HEK293 (cell line): ENCODE measurements at regions not wholly inside any gene's neighbourhood (a gene's known extent, or its start where the extent isn't known, plus 50 kb on each side); places are given as distances from the start of the nearest gene placed in this dataset.

Source experiments
- CTCF ChIA-PET: fragments of 350-600 bp; formaldehyde crosslinking; extraction: SDS; loops from one replicate; lab custom pipeline; 2021; ENCODE audit warnings: antibody characterized with exemption; lab: Yijun Ruan, JAX
- POLR2A ChIA-PET: fragments of 300-600 bp; formaldehyde crosslinking; extraction: SDS; loops from one replicate; lab custom pipeline; 2020; ENCODE audit warnings: antibody characterized with exemption, inconsistent platforms; lab: Yijun Ruan, JAX
- H3K27ac ChIP-seq: fragments of 200-500 bp; sonication (Bioruptor generic); 2 replicates; pipeline ENCODE4 v1.5.1; 2014; ENCODE audit warnings: low read depth, low read length, control low read depth, inconsistent platforms; ENCODE audit errors: extremely low read depth
- H3K36me3 ChIP-seq, 2 experiments: fragments of 200-500 bp in 1 of 2; sonication (Bioruptor generic) in 1 of 2; 1 replicate in 1 of 2; 2 replicates in 1 of 2; pipeline ENCODE4 v1.5.1; 2014 to 2017; ENCODE audit warnings: inconsistent platforms in 2 of 2, low read length in 2 of 2; ENCODE audit not compliant: control insufficient read depth in 2 of 2, insufficient read depth in 1 of 2
- H3K4me1 ChIP-seq: fragments of 200-500 bp; sonication (Bioruptor generic); 2 replicates; pipeline ENCODE4 v1.5.1; 2014; ENCODE audit warnings: mild to moderate bottlenecking, low read length, inconsistent platforms; ENCODE audit not compliant: control insufficient read depth, insufficient read depth
- H3K4me3 ChIP-seq: 2 replicates; pipeline ENCODE4 v1.5.1; 2011; ENCODE audit warnings: low read depth, mild to moderate bottlenecking, control low read depth, low read length, moderate library complexity
- H3K9me3 ChIP-seq: fragments of 200-500 bp; sonication (Bioruptor generic); 2 replicates; pipeline ENCODE4 v1.5.1; 2014; ENCODE audit warnings: low read depth, low read length, inconsistent platforms; ENCODE audit not compliant: control insufficient read depth, insufficient read depth
- GFI1B ChIP-seq: fragments of 450-650 bp; formaldehyde crosslinking; IDR thresholded peaks from 2 replicates; pipeline ENCODE4 v1.5.1; 2016; ENCODE audit warnings: missing biosample characterization, missing genetic modification characterization
- HOXA7 ChIP-seq: sonication (generic); formaldehyde crosslinking; IDR thresholded peaks from 2 replicates; pipeline ENCODE4 v1.8.1; 2022; ENCODE audit warnings: missing genetic modification reagents, borderline replicate concordance
- KLF8 ChIP-seq: fragments of 450-650 bp; formaldehyde crosslinking; IDR thresholded peaks from 2 replicates; pipeline ENCODE4 v1.5.1; 2016; ENCODE audit warnings: missing biosample characterization, missing genetic modification characterization
- KLF9 ChIP-seq: fragments of 450-650 bp; formaldehyde crosslinking; IDR thresholded peaks from 2 replicates; pipeline ENCODE4 v1.5.1; 2016; ENCODE audit warnings: missing biosample characterization, missing genetic modification characterization, low read depth
- MZF1 ChIP-seq: fragments of 450-650 bp; formaldehyde crosslinking; IDR thresholded peaks from 2 replicates; pipeline ENCODE4 v1.5.1; 2017; ENCODE audit warnings: missing biosample characterization, missing genetic modification characterization, borderline replicate concordance
- WT1 ChIP-seq: fragments of 450-650 bp; formaldehyde crosslinking; IDR thresholded peaks from 2 replicates; pipeline ENCODE4 v1.5.1; 2016; ENCODE audit warnings: missing biosample characterization, missing genetic modification characterization
- ZBTB10 ChIP-seq: fragments of 450-650 bp; formaldehyde crosslinking; IDR thresholded peaks from 2 replicates; pipeline ENCODE4 v1.5.1; 2016; ENCODE audit warnings: missing biosample characterization, missing genetic modification characterization
- ZFP69B ChIP-seq: fragments of 450-650 bp; formaldehyde crosslinking; IDR thresholded peaks from 2 replicates; pipeline ENCODE4 v1.5.1; 2016; ENCODE audit warnings: missing biosample characterization, missing genetic modification characterization
- ZNF214 ChIP-seq: fragments of 450-650 bp; formaldehyde crosslinking; IDR thresholded peaks from 2 replicates; pipeline ENCODE4 v1.5.1; 2017; ENCODE audit warnings: missing biosample characterization, mild to moderate bottlenecking, missing genetic modification characterization, borderline replicate concordance
- ZNF248 ChIP-seq: fragments of 450-650 bp; formaldehyde crosslinking; IDR thresholded peaks from 2 replicates; pipeline ENCODE4 v1.5.1; 2017; ENCODE audit warnings: missing biosample characterization, missing genetic modification characterization
- ZNF324 ChIP-seq: fragments of 450-650 bp; formaldehyde crosslinking; IDR thresholded peaks from 2 replicates; pipeline ENCODE4 v1.5.1; 2016; ENCODE audit warnings: missing biosample characterization, missing genetic modification characterization
- ZNF354C ChIP-seq: fragments of 450-650 bp; formaldehyde crosslinking; IDR thresholded peaks from 2 replicates; pipeline ENCODE4 v1.5.1; 2016; ENCODE audit warnings: missing biosample characterization, missing genetic modification characterization, low read depth, borderline replicate concordance
- ZNF416 ChIP-seq: fragments of 450-650 bp; formaldehyde crosslinking; IDR thresholded peaks from 2 replicates; pipeline ENCODE4 v1.5.1; 2016; ENCODE audit warnings: missing biosample characterization, missing genetic modification characterization
- ZNF473 ChIP-seq: fragments of 450-650 bp; formaldehyde crosslinking; IDR thresholded peaks from 2 replicates; pipeline ENCODE4 v1.5.1; 2017; ENCODE audit warnings: missing biosample characterization, missing genetic modification characterization
- ZNF513 ChIP-seq: fragments of 450-650 bp; IDR thresholded peaks from 2 replicates; pipeline ENCODE4 v1.5.1; 2018; ENCODE audit warnings: missing biosample characterization, missing genetic modification characterization
- ZNF514 ChIP-seq: fragments of 450-650 bp; formaldehyde crosslinking; IDR thresholded peaks from 2 replicates; pipeline ENCODE4 v1.5.1; 2016; ENCODE audit warnings: missing biosample characterization, missing genetic modification characterization
- ZNF600 ChIP-seq: fragments of 450-650 bp; formaldehyde crosslinking; IDR thresholded peaks from 2 replicates; pipeline ENCODE4 v1.5.1; 2016; ENCODE audit warnings: missing biosample characterization, missing genetic modification characterization
- ZNF623 ChIP-seq: fragments of 450-650 bp; formaldehyde crosslinking; IDR thresholded peaks from 2 replicates; pipeline ENCODE4 v1.5.1; 2016; ENCODE audit warnings: missing biosample characterization, missing genetic modification characterization
- ZNF629 ChIP-seq: fragments of 450-650 bp; formaldehyde crosslinking; IDR thresholded peaks from 2 replicates; pipeline ENCODE4 v1.5.1; 2017; ENCODE audit warnings: missing biosample characterization, missing genetic modification characterization
- ZNF692 ChIP-seq: fragments of 450-650 bp; formaldehyde crosslinking; IDR thresholded peaks from 2 replicates; pipeline ENCODE4 v1.5.1; 2016; ENCODE audit warnings: missing biosample characterization, missing genetic modification characterization
- ZNF785 ChIP-seq: fragments of 450-650 bp; formaldehyde crosslinking; IDR thresholded peaks from 2 replicates; pipeline ENCODE4 v1.5.1; 2016; ENCODE audit warnings: missing biosample characterization, missing genetic modification characterization
- ZNF837 ChIP-seq: fragments of 450-650 bp; formaldehyde crosslinking; IDR thresholded peaks from 2 replicates; pipeline ENCODE4 v1.5.1; 2016; ENCODE audit warnings: missing biosample characterization, missing genetic modification characterization
- TF ChIP-seq, protein P1 (sequence below): fragments of 450-650 bp; formaldehyde crosslinking; IDR thresholded peaks from 2 replicates; pipeline ENCODE4 v1.5.1; 2017; ENCODE audit warnings: missing biosample characterization, missing genetic modification characterization
- TF ChIP-seq, protein P2 (sequence below): fragments of 450-650 bp; formaldehyde crosslinking; IDR thresholded peaks from 2 replicates; pipeline ENCODE4 v1.5.1; 2016; ENCODE audit warnings: missing biosample characterization, missing genetic modification characterization, low read depth
- TF ChIP-seq, protein P3 (sequence below): fragments of 450-650 bp; formaldehyde crosslinking; IDR thresholded peaks from 2 replicates; pipeline ENCODE4 v1.5.1; 2017; ENCODE audit warnings: missing biosample characterization, missing genetic modification characterization

GRCh38 chr22:27420195-27420816 is 381.2 kb downstream of the MN1 start:
- CTCF ChIA-PET, result interaction anchor here (0.6 to 1.9 kb wide), 2 partner anchors 15 to 346 kb away, joined by 3 to 9 read pairs; no protein-coding TSS in a partner anchor
- POLR2A ChIA-PET, result no interaction called here
- TF ChIP-seq ZNF248 (tag by site-specific recombination) (no peak), ZNF514 (tag by site-specific recombination) (no peak), ZNF214 (no peak), KLF8 (tag by site-specific recombination) (no peak), HOXA7 (CRISPR knock-in tag) (no peak), MZF1 (tag by site-specific recombination) (peak; percentile 81; the same call in 1 of the 2 replicates), ZNF837 (no peak), ZNF629 (tag by site-specific recombination) (peak; percentile 54; the same call in 1 of the 2 replicates), ZFP69B (tag by site-specific recombination) (0 out of 2 replicates have a peak, but pooled peaks have one; percentile 52), ZNF416 (tag by site-specific recombination) (no peak), KLF9 (no peak), ZNF354C (tag by site-specific recombination) (no peak), ZNF324 (no peak), ZNF513 (tag by site-specific recombination) (no peak), ZNF785 (no peak), ZNF473 (no peak), WT1 (tag by site-specific recombination) (no peak), ZNF623 (tag by site-specific recombination) (no peak), ZBTB10 (tag by site-specific recombination) (no peak), ZNF600 (tag by site-specific recombination) (no peak), GFI1B (tag by site-specific recombination) (no peak), ZNF692 (tag by site-specific recombination) (peak; percentile 74)
- TF ChIP-seq, protein P1, sequence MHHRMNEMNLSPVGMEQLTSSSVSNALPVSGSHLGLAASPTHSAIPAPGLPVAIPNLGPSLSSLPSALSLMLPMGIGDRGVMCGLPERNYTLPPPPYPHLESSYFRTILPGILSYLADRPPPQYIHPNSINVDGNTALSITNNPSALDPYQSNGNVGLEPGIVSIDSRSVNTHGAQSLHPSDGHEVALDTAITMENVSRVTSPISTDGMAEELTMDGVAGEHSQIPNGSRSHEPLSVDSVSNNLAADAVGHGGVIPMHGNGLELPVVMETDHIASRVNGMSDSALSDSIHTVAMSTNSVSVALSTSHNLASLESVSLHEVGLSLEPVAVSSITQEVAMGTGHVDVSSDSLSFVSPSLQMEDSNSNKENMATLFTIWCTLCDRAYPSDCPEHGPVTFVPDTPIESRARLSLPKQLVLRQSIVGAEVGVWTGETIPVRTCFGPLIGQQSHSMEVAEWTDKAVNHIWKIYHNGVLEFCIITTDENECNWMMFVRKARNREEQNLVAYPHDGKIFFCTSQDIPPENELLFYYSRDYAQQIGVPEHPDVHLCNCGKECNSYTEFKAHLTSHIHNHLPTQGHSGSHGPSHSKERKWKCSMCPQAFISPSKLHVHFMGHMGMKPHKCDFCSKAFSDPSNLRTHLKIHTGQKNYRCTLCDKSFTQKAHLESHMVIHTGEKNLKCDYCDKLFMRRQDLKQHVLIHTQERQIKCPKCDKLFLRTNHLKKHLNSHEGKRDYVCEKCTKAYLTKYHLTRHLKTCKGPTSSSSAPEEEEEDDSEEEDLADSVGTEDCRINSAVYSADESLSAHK (tag by site-specific recombination), result no peak
- TF ChIP-seq, protein P2, sequence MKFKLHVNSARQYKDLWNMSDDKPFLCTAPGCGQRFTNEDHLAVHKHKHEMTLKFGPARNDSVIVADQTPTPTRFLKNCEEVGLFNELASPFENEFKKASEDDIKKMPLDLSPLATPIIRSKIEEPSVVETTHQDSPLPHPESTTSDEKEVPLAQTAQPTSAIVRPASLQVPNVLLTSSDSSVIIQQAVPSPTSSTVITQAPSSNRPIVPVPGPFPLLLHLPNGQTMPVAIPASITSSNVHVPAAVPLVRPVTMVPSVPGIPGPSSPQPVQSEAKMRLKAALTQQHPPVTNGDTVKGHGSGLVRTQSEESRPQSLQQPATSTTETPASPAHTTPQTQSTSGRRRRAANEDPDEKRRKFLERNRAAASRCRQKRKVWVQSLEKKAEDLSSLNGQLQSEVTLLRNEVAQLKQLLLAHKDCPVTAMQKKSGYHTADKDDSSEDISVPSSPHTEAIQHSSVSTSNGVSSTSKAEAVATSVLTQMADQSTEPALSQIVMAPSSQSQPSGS (tag by site-specific recombination), result no peak
- TF ChIP-seq, protein P3, sequence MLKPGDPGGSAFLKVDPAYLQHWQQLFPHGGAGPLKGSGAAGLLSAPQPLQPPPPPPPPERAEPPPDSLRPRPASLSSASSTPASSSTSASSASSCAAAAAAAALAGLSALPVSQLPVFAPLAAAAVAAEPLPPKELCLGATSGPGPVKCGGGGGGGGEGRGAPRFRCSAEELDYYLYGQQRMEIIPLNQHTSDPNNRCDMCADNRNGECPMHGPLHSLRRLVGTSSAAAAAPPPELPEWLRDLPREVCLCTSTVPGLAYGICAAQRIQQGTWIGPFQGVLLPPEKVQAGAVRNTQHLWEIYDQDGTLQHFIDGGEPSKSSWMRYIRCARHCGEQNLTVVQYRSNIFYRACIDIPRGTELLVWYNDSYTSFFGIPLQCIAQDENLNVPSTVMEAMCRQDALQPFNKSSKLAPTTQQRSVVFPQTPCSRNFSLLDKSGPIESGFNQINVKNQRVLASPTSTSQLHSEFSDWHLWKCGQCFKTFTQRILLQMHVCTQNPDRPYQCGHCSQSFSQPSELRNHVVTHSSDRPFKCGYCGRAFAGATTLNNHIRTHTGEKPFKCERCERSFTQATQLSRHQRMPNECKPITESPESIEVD (tag by site-specific recombination), result no peak

More at GRCh38 chr22:27420195-27420816, 381.2 kb downstream of the MN1 start:
- Histone ChIP-seq H3K36me3 (no peaks in the 10 kb centered on the region), H3K4me3 (no peak overlapping the region), H3K4me1 (peaks cover 18% of the 10 kb centered on the region), H3K9me3 (no peaks in the 10 kb centered on the region), H3K27ac (peak overlapping the region; percentile 69)
